Epithelial cell of esophagus (primary cell): ENCODE measurements at regions not wholly inside any gene's neighbourhood (a gene's known extent, or its start where the extent isn't known, plus 50 kb on each side); places are given as distances from the start of the nearest gene placed in this dataset.

ENCODE experiments used
- DNase-seq: peaks from one replicate; pipeline ENCODE4 v3.0.0; 2010; ENCODE audit warnings: low read depth
- H3K4me3 ChIP-seq: 2 replicates; pipeline ENCODE4 v1.5.1; 2011; ENCODE audit warnings: mild to moderate bottlenecking, low read length, control low read depth
- TF ChIP-seq, protein P1 (sequence below): IDR thresholded peaks from 2 replicates; pipeline ENCODE4 v1.5.1; 2011; ENCODE audit warnings: low read depth, mild to moderate bottlenecking, low read length, control low read depth, inconsistent platforms; ENCODE audit not compliant: insufficient read depth; ENCODE audit errors: missing control alignments

DNA sequence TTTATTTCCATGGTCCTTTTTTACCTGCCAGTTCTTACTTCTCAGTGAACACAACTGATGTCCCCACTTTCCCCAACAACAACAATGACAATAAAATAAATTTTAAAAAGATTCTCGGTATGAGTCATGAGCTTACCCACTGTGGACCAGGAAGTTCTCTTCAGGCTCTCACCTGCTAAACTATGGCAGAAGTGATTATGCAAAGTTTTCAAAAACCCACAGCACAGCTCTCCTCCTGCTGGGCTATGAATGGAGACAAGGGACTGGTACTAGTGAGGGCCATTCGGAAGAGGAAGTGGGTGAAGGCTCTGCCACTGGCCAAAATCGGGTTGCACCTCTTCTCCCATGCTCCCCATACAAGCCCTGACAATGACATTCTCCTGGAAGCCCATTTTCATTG, 429.4 kb downstream of the PIK3R1 start:
- DNase-seq: no peak
- TF ChIP-seq, protein P1, sequence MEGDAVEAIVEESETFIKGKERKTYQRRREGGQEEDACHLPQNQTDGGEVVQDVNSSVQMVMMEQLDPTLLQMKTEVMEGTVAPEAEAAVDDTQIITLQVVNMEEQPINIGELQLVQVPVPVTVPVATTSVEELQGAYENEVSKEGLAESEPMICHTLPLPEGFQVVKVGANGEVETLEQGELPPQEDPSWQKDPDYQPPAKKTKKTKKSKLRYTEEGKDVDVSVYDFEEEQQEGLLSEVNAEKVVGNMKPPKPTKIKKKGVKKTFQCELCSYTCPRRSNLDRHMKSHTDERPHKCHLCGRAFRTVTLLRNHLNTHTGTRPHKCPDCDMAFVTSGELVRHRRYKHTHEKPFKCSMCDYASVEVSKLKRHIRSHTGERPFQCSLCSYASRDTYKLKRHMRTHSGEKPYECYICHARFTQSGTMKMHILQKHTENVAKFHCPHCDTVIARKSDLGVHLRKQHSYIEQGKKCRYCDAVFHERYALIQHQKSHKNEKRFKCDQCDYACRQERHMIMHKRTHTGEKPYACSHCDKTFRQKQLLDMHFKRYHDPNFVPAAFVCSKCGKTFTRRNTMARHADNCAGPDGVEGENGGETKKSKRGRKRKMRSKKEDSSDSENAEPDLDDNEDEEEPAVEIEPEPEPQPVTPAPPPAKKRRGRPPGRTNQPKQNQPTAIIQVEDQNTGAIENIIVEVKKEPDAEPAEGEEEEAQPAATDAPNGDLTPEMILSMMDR: no peak

DNA sequence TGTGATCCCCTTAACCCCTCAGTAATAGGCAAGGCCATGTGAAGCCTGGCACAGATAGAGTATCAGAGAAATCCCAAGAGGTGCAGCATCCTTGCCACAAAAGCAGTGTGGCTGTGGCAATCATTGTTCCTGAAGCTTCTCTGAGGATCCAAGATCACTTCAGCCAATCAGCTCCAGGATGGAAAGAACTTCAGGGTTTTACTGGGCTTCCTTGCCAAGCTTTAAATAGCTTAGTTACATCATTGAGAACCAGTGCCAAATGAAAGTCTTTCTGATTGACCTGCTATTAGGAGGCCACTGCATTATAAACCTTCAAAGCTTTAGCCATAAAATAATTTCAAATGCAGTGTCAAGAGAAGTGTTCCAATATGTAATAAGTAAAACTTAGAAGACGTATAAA, 430.6 kb downstream of the PIK3R1 start:
- no peak for DNase-seq
- no peak overlapping the region for H3K4me3 ChIP-seq

More for the DNA sequence above, 429.4 kb downstream of the PIK3R1 start:
- H3K4me3 ChIP-seq: no peak overlapping the region

DNA sequence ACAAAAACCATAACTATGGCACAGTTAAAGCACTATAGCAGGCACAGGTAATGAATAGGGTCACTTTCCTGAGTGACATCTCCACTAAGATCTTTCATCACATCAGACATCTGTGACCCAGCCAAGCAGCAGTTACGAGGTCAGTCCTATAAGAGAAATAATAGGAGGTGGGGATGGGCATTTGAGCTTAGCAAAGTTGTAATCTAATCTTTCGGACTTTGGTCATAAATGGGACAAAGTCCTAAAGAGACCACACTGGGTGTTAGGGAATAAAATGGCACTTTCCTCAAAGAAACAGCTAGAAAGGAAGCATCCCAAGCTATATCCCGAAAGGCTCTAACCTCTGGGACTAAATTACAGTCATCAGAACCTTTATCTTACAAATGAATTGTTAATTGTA, 432.2 kb downstream of the PIK3R1 start:
- no peak for DNase-seq
- H3K4me3 ChIP-seq: no peak overlapping the region
- TF ChIP-seq, protein P1: no peak

More for the DNA sequence above, 430.6 kb downstream of the PIK3R1 start:
- TF ChIP-seq, protein P1: no peak

DNA sequence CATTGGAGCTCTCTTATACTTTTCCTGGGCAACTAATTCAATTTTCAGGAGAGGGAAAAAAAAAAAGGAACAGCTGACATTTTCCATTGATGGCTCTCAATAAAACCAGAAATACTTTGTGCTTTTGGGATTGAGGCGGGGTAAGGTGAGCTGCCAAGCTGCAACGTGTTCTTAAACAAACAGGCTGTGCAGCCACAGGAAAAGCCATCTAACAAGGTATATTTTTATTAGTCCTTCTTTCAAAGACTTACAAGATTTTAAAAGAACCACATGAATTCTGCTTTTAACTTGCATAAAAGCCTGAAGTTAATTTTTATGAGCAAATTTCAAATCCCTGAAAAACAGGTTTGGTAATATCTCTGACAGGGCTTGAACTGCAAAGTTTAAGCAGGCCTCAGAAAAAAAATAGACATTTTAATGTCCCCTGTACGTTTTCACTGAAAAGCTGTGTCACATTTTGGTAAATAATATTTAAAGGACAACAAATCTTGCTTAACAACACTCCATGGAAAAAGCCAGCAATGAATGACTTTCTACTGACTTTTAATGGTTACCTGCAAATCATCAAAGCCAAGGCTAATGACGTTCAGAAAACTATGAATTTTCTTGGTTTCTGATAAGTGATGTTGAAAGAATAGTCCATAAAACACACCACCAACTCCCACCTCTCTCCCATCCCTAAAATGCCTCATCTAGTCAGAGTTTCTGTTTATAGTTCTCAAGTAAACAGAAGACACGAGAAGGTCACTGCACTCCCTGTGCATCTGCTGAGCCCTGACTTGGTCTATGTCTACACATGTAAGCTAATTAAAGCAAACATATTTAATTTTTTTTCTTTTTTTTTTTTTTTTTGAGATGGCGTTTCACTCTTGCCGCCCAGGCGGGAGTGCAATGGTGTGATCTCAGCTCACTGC, 433.6 kb downstream of the PIK3R1 start:
- no peak overlapping the region for H3K4me3 ChIP-seq
- no peak for DNase-seq
- TF ChIP-seq, protein P1: no peak

DNA sequence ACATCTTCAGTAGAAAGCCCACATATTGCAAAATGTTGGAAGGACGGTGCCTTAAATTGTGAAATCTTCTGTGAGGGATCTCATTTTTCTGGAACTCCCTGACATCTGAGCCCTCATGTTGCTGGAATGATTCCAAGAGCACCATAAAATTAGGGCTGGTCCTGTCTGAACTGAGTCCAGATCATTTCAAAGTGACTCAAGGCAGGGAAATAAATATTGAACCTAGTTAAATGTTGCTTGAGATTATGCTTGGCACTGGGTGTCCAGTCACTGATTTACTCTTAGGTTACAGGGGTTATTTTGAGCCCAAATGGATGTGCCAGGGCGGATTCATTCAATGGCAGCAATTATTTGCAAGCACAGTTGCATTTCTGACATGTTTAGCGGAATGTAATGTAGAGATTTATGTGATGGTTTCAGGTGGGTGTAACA, 437.0 kb downstream of the PIK3R1 start:
- TF ChIP-seq, protein P1: no peak
- DNase-seq: peak; percentile 34

DNA sequence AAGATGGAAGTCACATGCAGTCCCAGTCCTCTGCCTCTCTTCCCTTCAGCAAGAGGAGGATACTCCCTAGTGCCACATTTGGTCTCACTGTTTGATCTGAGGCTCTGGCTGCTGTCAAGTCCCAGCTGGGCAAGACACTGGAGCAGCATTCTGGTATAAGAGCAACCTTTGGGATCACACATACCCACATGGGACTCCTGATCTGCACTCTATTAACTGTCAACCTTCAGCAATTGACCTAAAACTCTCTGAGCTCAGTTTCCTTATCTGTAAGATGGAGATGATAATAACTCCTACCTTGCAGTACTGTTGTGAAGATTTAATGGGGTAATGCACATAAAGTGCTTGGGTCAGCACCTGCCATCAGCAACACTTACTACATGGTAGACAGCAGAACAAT, 437.9 kb downstream of the PIK3R1 start:
- TF ChIP-seq, protein P1: no peak
- no peak overlapping the region for H3K4me3 ChIP-seq
- no peak for DNase-seq

More for the DNA sequence above, 437.0 kb downstream of the PIK3R1 start:
- H3K4me3 ChIP-seq: no peak overlapping the region
